MM.1S (cell line): ENCODE measurements at regions not wholly inside any gene's neighbourhood (a gene's known extent, or its start where the extent isn't known, plus 50 kb on each side); places are given as distances from the start of the nearest gene placed in this dataset.

Experiments used
- EZH2 ChIP-seq: fragments of 300-600 bp; sonication (generic); optimal IDR thresholded peaks from 2 replicates; pipeline ENCODE3; 2017; ENCODE audit warnings: low read depth, mild to moderate bottlenecking, antibody characterized with exemption, low read length, mixed read lengths
- TF ChIP-seq, protein P1 (sequence below): fragments of 300-600 bp; sonication (generic); IDR thresholded peaks from 2 replicates; pipeline ENCODE4 v1.5.1; 2016; ENCODE audit warnings: antibody characterized with exemption, low read length, mixed read lengths

DNA sequence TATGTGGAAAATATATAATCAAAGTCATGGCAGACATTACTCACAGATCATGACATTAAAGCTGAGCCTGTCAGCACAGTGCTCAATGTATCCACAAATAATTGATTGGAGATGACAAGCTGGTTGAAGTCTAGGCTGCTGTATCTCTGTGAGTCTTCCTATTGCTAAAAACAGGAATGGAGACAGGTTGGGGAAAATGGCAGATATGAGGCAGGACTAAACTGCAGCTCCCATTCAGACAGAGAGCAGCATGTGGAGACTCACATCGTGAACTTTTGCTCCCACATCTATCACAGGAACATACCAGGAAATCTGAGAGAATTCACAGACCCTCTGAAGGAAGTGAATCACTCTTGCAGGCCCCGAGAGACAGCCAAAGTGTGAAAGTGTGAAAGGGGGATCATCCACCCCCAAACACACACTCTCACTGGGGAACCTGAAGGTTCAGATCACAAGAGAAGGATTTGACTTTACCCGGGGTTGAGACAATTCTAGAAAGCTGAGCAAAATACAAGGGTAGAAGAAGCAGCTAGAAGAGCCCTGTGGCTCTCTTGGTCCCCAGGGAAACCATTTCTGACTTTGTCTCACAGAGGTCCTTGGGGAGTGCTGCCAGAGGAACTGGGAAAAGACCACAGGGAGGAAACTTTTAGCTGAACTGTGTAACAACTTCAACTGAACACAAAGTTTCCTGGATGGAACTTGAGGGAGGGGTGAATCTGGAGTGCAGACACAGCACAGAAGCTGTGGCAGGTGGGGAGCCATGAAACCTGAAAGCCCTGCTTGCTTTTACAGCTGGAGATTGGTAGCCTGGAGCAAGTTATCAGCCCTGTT is 173.4 kb downstream of the S1PR1 start:
- TF ChIP-seq, protein P1, sequence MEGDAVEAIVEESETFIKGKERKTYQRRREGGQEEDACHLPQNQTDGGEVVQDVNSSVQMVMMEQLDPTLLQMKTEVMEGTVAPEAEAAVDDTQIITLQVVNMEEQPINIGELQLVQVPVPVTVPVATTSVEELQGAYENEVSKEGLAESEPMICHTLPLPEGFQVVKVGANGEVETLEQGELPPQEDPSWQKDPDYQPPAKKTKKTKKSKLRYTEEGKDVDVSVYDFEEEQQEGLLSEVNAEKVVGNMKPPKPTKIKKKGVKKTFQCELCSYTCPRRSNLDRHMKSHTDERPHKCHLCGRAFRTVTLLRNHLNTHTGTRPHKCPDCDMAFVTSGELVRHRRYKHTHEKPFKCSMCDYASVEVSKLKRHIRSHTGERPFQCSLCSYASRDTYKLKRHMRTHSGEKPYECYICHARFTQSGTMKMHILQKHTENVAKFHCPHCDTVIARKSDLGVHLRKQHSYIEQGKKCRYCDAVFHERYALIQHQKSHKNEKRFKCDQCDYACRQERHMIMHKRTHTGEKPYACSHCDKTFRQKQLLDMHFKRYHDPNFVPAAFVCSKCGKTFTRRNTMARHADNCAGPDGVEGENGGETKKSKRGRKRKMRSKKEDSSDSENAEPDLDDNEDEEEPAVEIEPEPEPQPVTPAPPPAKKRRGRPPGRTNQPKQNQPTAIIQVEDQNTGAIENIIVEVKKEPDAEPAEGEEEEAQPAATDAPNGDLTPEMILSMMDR: no peak
- TF ChIP-seq EZH2: no peak
